Caki2 (cell line): ENCODE measurements at regions not wholly inside any gene's neighbourhood (a gene's known extent, or its start where the extent isn't known, plus 50 kb on each side); places are given as distances from the start of the nearest gene placed in this dataset.

Experiments
- DNase-seq: peaks from one replicate; pipeline ENCODE4 v3.0.0-alpha.2; 2015; ENCODE audit warnings: low read depth
- in situ Hi-C: cut with HindIII; loops from 2 replicates; pipeline ENCODE4 v1.10.0; 2016; ENCODE audit warnings: low sequenced_read_pairs, low pct_unique_long_range_greater_than_20kb, mixed read lengths

GRCh38 chr2:8414946-8415879 is 266.6 kb upstream of the ID2 start:
- DNase-seq, result no peak
- in situ Hi-C loops, result no loop called here

- in situ Hi-C loops, result no loop called here
These were observed 265.8 kb upstream of the ID2 start for GRCh38 chr2:8416001-8416571.

GRCh38 chr2:8416849-8417832 is 264.7 kb upstream of the ID2 start:
- in situ Hi-C loops, result no loop called here
- no peak for DNase-seq

More at GRCh38 chr2:8416001-8416571, 265.8 kb upstream of the ID2 start:
- no peak for DNase-seq

GRCh38 chr2:8418721-8419120 is 263.1 kb upstream of the ID2 start:
- in situ Hi-C loops, result no loop called here

GRCh38 chr2:8421658-8422449 is 260.0 kb upstream of the ID2 start:
- in situ Hi-C loops, result no loop called here
- DNase-seq, result no peak

More at GRCh38 chr2:8418721-8419120, 263.1 kb upstream of the ID2 start:
- DNase-seq, result no peak

- DNase-seq, result no peak
- in situ Hi-C loops, result no loop called here
These were observed 259.4 kb upstream of the ID2 start for GRCh38 chr2:8422450-8422800.

GRCh38 chr2:8424997-8425900 is 256.6 kb upstream of the ID2 start:
- in situ Hi-C loops, result no loop called here
- DNase-seq, result no peak

- no peak for DNase-seq
- in situ Hi-C loops, result no loop called here
These were observed 255.3 kb upstream of the ID2 start for GRCh38 chr2:8426550-8426949.

- DNase-seq, result no peak
- in situ Hi-C loops, result no loop called here
These were observed 254.6 kb upstream of the ID2 start for GRCh38 chr2:8427211-8427610.

- in situ Hi-C loops, result no loop called here
- no peak for DNase-seq
These were observed 251.2 kb upstream of the ID2 start for GRCh38 chr2:8430628-8431027.

- in situ Hi-C loops, result no loop called here
These were observed 250.3 kb upstream of the ID2 start for GRCh38 chr2:8431446-8432125.

GRCh38 chr2:8432706-8433336 is 249.0 kb upstream of the ID2 start:
- in situ Hi-C loops, result no loop called here

More at GRCh38 chr2:8431446-8432125, 250.3 kb upstream of the ID2 start:
- no peak for DNase-seq

GRCh38 chr2:8433390-8433789 is 248.5 kb upstream of the ID2 start:
- DNase-seq, result no peak
- in situ Hi-C loops, result no loop called here

More at GRCh38 chr2:8432706-8433336, 249.0 kb upstream of the ID2 start:
- no peak for DNase-seq

- DNase-seq, result no peak
- in situ Hi-C loops, result no loop called here
These were observed 246.2 kb upstream of the ID2 start for GRCh38 chr2:8435608-8436007.

GRCh38 chr2:8436585-8436984 is 245.3 kb upstream of the ID2 start:
- DNase-seq, result no peak
- in situ Hi-C loops, result no loop called here
